Stimulated activated CD4-positive, alpha-beta T cell treated with anti-CD3 and anti-CD28 coated beads, Interleukin-4, amount 100 ng/mL, for 48 hours (primary cell): ENCODE measurements at regions not wholly inside any gene's neighbourhood (a gene's known extent, or its start where the extent isn't known, plus 50 kb on each side); places are given as distances from the start of the nearest gene placed in this dataset.

Experiments used
- DNase-seq, 2 donors: peaks; one replicate each; pipeline ENCODE4 v3.0.0-alpha.2; 2020; ENCODE audit warnings: low read depth in 2 of 2

- DNase-seq = no peak
These were observed 73.5 kb downstream of the GLI2 start for GRCh38 chr2:120809151-120809550.

GRCh38 chr2:120809609-120810440 is 74.2 kb downstream of the GLI2 start:
- no peak for DNase-seq

GRCh38 chr2:120810639-120811038 is 75.0 kb downstream of the GLI2 start:
- no peak for DNase-seq

- no peak for DNase-seq
These were observed 77.2 kb downstream of the GLI2 start for GRCh38 chr2:120812866-120813265.

GRCh38 chr2:120814352-120814751 is 78.7 kb downstream of the GLI2 start:
- no peak for DNase-seq

- DNase-seq = no peak
These were observed 79.6 kb downstream of the GLI2 start for GRCh38 chr2:120815292-120815691.

GRCh38 chr2:120817136-120817955 is 81.7 kb downstream of the GLI2 start:
- DNase-seq = no peak

GRCh38 chr2:120817956-120818325 is 82.3 kb downstream of the GLI2 start:
- DNase-seq = no peak

- DNase-seq = no peak
These were observed 82.8 kb downstream of the GLI2 start for GRCh38 chr2:120818441-120818920.

- no peak for DNase-seq
These were observed 84.1 kb downstream of the GLI2 start for GRCh38 chr2:120819720-120820210.

GRCh38 chr2:120820263-120820952 is 84.7 kb downstream of the GLI2 start:
- DNase-seq = no peak

- no peak for DNase-seq
These were observed 85.2 kb downstream of the GLI2 start for GRCh38 chr2:120820953-120821279.

- no peak for DNase-seq
These were observed 85.9 kb downstream of the GLI2 start for GRCh38 chr2:120821446-120822160.

- no peak for DNase-seq
These were observed 87.3 kb downstream of the GLI2 start for GRCh38 chr2:120822933-120823332.

GRCh38 chr2:120823551-120823950 is 87.9 kb downstream of the GLI2 start:
- DNase-seq = no peak

- DNase-seq = no peak
These were observed 88.6 kb downstream of the GLI2 start for GRCh38 chr2:120824246-120824645.

GRCh38 chr2:120825370-120826259 is 89.9 kb downstream of the GLI2 start:
- DNase-seq = no peak

GRCh38 chr2:120826260-120826648 is 90.6 kb downstream of the GLI2 start:
- DNase-seq = no peak

GRCh38 chr2:120826716-120827410 is 91.2 kb downstream of the GLI2 start:
- DNase-seq = no peak

GRCh38 chr2:120828066-120828465 is 92.4 kb downstream of the GLI2 start:
- no peak for DNase-seq
